Dendritic cell treated with granulocyte-macrophage colony-stimulating factor and Interleukin-4, amounts not matched to agents 40 ng/mL and 50 ng/mL, for 4 days (primary cell): ENCODE measurements at regions not wholly inside any gene's neighbourhood (a gene's known extent, or its start where the extent isn't known, plus 50 kb on each side); places are given as distances from the start of the nearest gene placed in this dataset.

Experiments
- H3K27ac Mint-ChIP-seq: one replicate; pipeline ENCODE4 v1.8.0; 2022; ENCODE audit warnings: mild to moderate bottlenecking, mixed read lengths
- H3K27me3 Mint-ChIP-seq: one replicate; pipeline ENCODE4 v1.8.0; 2022; ENCODE audit warnings: mild to moderate bottlenecking, mixed read lengths
- H3K36me3 Mint-ChIP-seq: one replicate; pipeline ENCODE4 v1.8.0; 2022; ENCODE audit warnings: low read depth, mixed read lengths
- H3K4me1 Mint-ChIP-seq: one replicate; pipeline ENCODE4 v1.8.0; 2022; ENCODE audit warnings: low read depth, mixed read lengths
- H3K4me3 Mint-ChIP-seq: one replicate; pipeline ENCODE4 v1.8.0; 2022; ENCODE audit warnings: mild to moderate bottlenecking, moderate library complexity, mixed read lengths
- H3K9me3 Mint-ChIP-seq: one replicate; pipeline ENCODE4 v1.8.0; 2022; ENCODE audit warnings: mixed read lengths
- intact Hi-C: fragments of 100-400 bp; cut with micrococcal nuclease; formaldehyde crosslinking; loops from one replicate; pipeline ENCODE4 v1.15.0; 2022

GRCh38 chr13:106061781-106062180 lies 473.7 kb downstream of the EFNB2 start:
- Mint-ChIP-seq H3K27me3 (no peaks in the 10 kb centered on the region), H3K36me3 (no peaks in the 10 kb centered on the region), H3K4me1 (no peaks in the 10 kb centered on the region)

DNA sequence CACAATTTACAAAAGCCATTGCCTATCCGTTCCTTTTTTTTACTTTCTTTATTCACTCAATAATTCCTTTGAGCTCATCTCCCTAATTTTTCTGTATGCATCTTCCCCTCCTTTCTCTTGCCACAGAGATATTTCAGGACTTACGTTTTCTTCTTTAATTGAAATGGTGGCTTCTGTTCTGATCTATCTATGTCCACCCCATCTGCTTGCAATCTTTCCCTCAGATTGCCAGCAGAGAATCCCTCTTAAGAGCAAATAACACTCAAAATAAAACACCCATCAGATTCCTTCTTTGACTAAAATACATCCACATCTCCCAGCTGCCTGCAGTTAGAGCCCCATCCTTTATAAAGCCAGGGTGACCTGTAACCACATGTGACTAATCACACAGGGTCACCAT lies 478.6 kb downstream of the EFNB2 start:
- H3K4me1 Mint-ChIP-seq = no peaks in the 10 kb centered on the region
- H3K36me3 Mint-ChIP-seq = no peaks in the 10 kb centered on the region
- H3K27ac Mint-ChIP-seq = no peak overlapping the region
- peaks cover 6% of the 10 kb centered on the region for H3K9me3 Mint-ChIP-seq
- H3K4me3 Mint-ChIP-seq = no peak overlapping the region
- intact Hi-C loops = no loop called here
- no peaks in the 10 kb centered on the region for H3K27me3 Mint-ChIP-seq

More at GRCh38 chr13:106061781-106062180, 473.7 kb downstream of the EFNB2 start:
- intact Hi-C loops = no loop called here
- no peaks in the 10 kb centered on the region for H3K9me3 Mint-ChIP-seq
- H3K4me3 Mint-ChIP-seq = no peak overlapping the region
- no peak overlapping the region for H3K27ac Mint-ChIP-seq

DNA sequence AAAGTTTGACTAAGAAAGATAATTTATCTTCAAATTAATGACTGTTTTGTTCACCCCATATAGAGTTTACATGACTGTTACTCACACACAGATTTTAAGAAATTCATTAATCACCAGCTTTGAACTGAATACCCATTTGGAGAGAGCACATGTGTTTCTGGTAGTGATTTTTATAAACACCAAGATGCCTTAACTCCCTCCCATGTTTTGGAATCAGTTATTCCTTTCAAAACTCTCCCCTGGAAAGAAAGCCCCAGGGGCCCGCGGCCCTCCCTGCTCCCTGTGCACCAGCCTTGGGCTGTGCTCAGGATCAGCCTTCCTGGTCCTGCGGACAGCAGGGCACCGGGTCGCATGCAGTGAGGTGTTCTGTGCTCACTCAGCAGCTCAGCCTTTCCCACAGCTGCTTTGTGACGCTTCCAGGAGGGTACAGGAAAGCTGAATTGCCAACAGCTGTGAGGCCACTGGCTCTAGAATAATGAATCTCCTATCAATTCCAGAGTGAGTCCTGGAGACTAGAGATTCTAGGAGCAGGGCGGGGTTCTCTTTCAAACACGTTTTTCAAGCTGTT lies 483.2 kb downstream of the EFNB2 start:
- Mint-ChIP-seq H3K36me3 (no peaks in the 10 kb centered on the region), H3K4me1 (no peaks in the 10 kb centered on the region), H3K27ac (no peak overlapping the region), H3K27me3 (no peaks in the 10 kb centered on the region), H3K9me3 (peaks cover 6% of the 10 kb centered on the region), H3K4me3 (no peak overlapping the region)
- intact Hi-C loops = no loop called here

- intact Hi-C loops = no loop called here
- H3K4me3 Mint-ChIP-seq = no peak overlapping the region
- H3K27ac Mint-ChIP-seq = no peak overlapping the region
- no peaks in the 10 kb centered on the region for H3K36me3 Mint-ChIP-seq
- no peaks in the 10 kb centered on the region for H3K4me1 Mint-ChIP-seq
- H3K27me3 Mint-ChIP-seq = no peaks in the 10 kb centered on the region
- peaks cover 6% of the 10 kb centered on the region for H3K9me3 Mint-ChIP-seq
These were observed 486.3 kb downstream of the EFNB2 start for GRCh38 chr13:106049171-106049570.

DNA sequence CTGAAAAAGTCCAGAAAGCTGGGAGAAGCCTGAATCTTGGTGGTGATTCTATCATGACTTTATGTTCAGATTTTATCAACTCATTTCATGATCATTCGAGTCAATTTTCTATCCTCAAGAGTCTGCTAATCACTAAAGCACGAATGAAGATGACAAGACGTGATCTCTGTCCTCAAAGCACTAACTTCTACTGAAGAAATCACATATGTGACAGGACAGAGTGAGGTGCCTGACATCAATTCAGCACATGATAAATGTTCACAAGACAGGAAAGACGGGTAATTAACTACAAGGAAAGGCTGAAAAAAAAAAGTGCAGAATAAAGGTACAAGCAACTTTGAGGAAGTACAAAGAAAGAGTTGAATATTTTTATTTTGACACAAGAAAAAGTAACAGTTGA lies 487.1 kb downstream of the EFNB2 start:
- intact Hi-C loops = no loop called here
- Mint-ChIP-seq H3K27me3 (no peaks in the 10 kb centered on the region), H3K9me3 (peaks cover 6% of the 10 kb centered on the region), H3K27ac (no peak overlapping the region), H3K36me3 (no peaks in the 10 kb centered on the region), H3K4me1 (no peaks in the 10 kb centered on the region), H3K4me3 (no peak overlapping the region)

GRCh38 chr13:106047859-106048258 lies 487.6 kb downstream of the EFNB2 start:
- intact Hi-C loops = no loop called here
- Mint-ChIP-seq H3K36me3 (no peaks in the 10 kb centered on the region), H3K9me3 (peaks cover 6% of the 10 kb centered on the region), H3K27me3 (no peaks in the 10 kb centered on the region), H3K4me1 (no peaks in the 10 kb centered on the region), H3K4me3 (no peak overlapping the region), H3K27ac (no peak overlapping the region)

GRCh38 chr13:106042996-106043581 lies 492.4 kb downstream of the EFNB2 start:
- no peaks in the 10 kb centered on the region for H3K27me3 Mint-ChIP-seq
- no peak overlapping the region for H3K27ac Mint-ChIP-seq
- intact Hi-C loops = no loop called here
- H3K9me3 Mint-ChIP-seq = peaks cover 25% of the 10 kb centered on the region
- H3K36me3 Mint-ChIP-seq = no peaks in the 10 kb centered on the region
- no peak overlapping the region for H3K4me3 Mint-ChIP-seq
- H3K4me1 Mint-ChIP-seq = no peaks in the 10 kb centered on the region

DNA sequence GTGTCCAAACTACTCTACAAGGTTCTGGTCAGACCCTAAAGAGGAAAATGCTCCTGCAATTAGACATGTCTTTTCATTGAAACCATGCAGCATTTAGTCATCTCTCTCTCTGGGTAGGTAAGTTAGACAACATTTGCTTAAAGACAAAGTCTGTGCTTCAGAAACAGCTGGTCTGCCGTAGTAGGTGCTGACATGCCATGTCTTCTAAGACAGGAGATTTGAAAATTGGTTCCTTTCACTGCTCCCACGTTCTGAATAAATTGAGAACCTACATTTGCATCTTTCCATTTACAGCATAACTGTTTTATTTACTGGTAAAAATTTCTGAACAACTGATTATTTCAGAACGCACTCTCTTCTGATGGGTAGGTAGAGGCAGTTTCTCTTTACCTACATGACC lies 494.0 kb downstream of the EFNB2 start:
- Mint-ChIP-seq H3K4me3 (no peak overlapping the region), H3K36me3 (no peaks in the 10 kb centered on the region), H3K27ac (no peak overlapping the region), H3K27me3 (no peaks in the 10 kb centered on the region), H3K9me3 (peaks cover 26% of the 10 kb centered on the region), H3K4me1 (no peaks in the 10 kb centered on the region)
- intact Hi-C loops = no loop called here

DNA sequence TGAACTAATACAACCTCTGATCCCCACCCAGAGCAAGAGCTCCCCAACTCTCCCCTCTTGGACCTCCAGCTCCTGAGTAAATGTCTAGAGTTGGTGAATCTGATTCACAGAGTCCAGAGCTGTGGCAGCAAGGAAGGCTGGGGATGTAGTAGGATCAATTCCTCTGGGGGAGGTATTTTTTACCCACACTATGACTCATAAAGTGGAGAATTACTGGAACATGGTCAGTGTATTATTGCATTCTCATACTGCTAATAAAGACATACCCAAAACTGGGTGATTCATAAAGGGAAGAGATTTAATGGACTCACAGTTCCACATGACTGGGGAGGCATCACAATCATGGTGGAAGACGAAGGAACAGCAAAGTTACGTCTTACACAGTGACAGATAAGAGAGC lies 496.7 kb downstream of the EFNB2 start:
- intact Hi-C loops = no loop called here
- Mint-ChIP-seq H3K27me3 (no peaks in the 10 kb centered on the region), H3K4me3 (no peak overlapping the region), H3K4me1 (no peaks in the 10 kb centered on the region), H3K36me3 (no peaks in the 10 kb centered on the region), H3K9me3 (peaks cover 26% of the 10 kb centered on the region), H3K27ac (no peak overlapping the region)

GRCh38 chr13:106036870-106037269 lies 498.6 kb downstream of the EFNB2 start:
- Mint-ChIP-seq H3K9me3 (peaks cover 26% of the 10 kb centered on the region), H3K36me3 (no peaks in the 10 kb centered on the region), H3K27ac (no peak overlapping the region), H3K4me1 (no peaks in the 10 kb centered on the region), H3K27me3 (no peaks in the 10 kb centered on the region), H3K4me3 (no peak overlapping the region)
- intact Hi-C loops = no loop called here

DNA sequence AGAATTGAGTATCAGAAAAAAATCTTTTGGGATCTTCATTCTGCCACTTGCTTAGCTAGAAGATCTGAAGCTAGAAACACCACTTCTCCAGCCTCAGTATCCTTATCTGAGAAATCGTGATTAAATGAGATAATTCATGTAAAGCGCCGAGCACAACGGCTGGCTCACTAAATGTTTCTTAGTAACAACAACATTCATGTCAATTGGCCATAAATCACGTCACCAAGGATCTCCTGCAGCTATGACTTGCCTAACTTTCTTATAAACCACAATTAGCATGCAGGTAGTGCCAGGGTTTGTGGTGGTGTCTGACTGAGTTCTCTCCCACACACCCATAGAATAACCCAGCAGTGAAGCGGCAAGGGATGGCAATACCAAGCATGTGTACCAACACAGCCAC lies 501.3 kb downstream of the EFNB2 start:
- Mint-ChIP-seq H3K9me3 (peaks cover 12% of the 10 kb centered on the region), H3K27ac (no peak overlapping the region), H3K4me1 (no peaks in the 10 kb centered on the region), H3K36me3 (no peaks in the 10 kb centered on the region), H3K4me3 (no peak overlapping the region), H3K27me3 (no peaks in the 10 kb centered on the region)
- intact Hi-C loops = no loop called here

DNA sequence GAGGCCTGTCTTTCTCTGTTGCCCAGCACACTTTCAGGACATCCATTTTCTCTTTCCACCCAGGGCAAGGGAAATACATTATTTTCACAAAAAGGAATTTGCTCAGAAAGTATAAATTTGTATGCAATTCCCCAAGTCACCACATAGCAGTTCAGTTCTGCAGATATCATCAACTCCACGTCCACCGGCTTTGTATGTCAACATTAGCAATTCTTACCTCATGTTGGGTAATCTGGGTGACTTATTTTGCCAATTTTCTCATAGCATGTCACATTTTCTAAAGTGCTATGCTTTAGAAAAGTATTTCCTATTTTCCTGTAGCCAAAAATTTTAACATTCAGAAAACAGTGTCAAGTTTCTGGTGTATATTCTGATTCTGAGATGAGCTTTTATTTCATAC lies 501.8 kb downstream of the EFNB2 start:
- Mint-ChIP-seq H3K4me3 (no peak overlapping the region), H3K9me3 (peaks cover 6% of the 10 kb centered on the region), H3K4me1 (no peaks in the 10 kb centered on the region), H3K27ac (no peak overlapping the region), H3K36me3 (no peaks in the 10 kb centered on the region), H3K27me3 (no peaks in the 10 kb centered on the region)
- intact Hi-C loops = no loop called here

DNA sequence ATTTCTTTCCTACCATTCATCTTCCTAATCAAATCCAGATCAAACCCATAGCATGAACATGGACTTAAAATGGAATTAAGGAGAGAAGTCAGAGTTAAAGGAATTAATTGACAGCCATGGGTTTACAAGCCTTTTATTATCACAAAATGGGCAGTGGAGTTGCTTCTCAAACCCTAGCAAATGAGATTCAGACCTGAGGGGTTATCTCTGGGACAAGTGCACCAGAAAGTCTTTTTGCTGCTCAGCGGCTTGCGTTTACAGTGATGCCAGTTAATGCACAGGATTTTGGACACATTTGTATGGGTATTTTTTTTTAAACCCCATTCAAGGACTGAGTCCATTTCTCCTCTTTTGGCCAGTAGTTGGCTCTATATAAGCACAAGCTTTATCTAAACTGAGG lies 503.0 kb downstream of the EFNB2 start:
- no peak overlapping the region for H3K27ac Mint-ChIP-seq
- no peaks in the 10 kb centered on the region for H3K36me3 Mint-ChIP-seq

GRCh38 chr13:106029676-106030290 lies 505.7 kb downstream of the EFNB2 start:
- Mint-ChIP-seq H3K27ac (no peak overlapping the region), H3K27me3 (no peaks in the 10 kb centered on the region), H3K36me3 (no peaks in the 10 kb centered on the region), H3K4me1 (no peaks in the 10 kb centered on the region), H3K4me3 (no peak overlapping the region), H3K9me3 (peaks cover 9% of the 10 kb centered on the region)
- intact Hi-C loops = no loop called here

More for the DNA sequence above, 503.0 kb downstream of the EFNB2 start:
- intact Hi-C loops = no loop called here
- Mint-ChIP-seq H3K9me3 (no peaks in the 10 kb centered on the region), H3K27me3 (no peaks in the 10 kb centered on the region), H3K4me3 (no peak overlapping the region), H3K4me1 (no peaks in the 10 kb centered on the region)

DNA sequence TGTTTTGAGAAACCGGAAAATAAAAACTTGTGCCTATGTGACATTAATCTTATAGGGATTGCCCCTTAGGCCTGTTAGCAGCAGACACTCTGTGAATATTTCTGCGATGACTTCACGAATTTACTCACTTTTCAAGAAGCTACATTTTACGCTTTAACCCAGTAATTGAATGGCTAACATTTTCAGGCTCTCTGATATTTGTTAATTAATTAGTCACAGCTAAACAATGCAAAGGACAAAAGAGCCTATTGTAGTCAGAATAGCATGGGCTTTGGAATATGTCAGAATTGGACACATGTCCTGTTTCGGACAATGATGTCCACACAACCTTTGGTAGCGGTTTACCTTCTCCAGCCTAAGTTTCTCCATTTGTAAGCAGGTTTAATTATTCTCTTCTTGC lies 506.6 kb downstream of the EFNB2 start:
- intact Hi-C loops = no loop called here
- no peaks in the 10 kb centered on the region for H3K36me3 Mint-ChIP-seq
- H3K4me3 Mint-ChIP-seq = no peak overlapping the region
- H3K4me1 Mint-ChIP-seq = no peaks in the 10 kb centered on the region
- H3K27ac Mint-ChIP-seq = no peak overlapping the region
- H3K27me3 Mint-ChIP-seq = no peaks in the 10 kb centered on the region
- H3K9me3 Mint-ChIP-seq = peaks cover 18% of the 10 kb centered on the region
